SJCRH30 (cell line): ENCODE measurements at regions not wholly inside any gene's neighbourhood (a gene's known extent, or its start where the extent isn't known, plus 50 kb on each side); places are given as distances from the start of the nearest gene placed in this dataset.
"Not testable (repeated sequence)": the region's sequence is repeated elsewhere in the genome, so short reads cannot be mapped to it uniquely, and the experiment has no call there.

Experiments
- DNase-seq, 2 experiments: peaks; one replicate each; pipeline ENCODE4 v3.0.0-alpha.2; 2015 to 2020
- H3K27ac ChIP-seq: fragments of 250-450 bp; sonication (Bioruptor Pico); 2 replicates; pipeline ENCODE4 v1.5.1; 2020; ENCODE audit warnings: mild to moderate bottlenecking, moderate library complexity
- H3K27me3 ChIP-seq: fragments of 250-450 bp; sonication (Bioruptor Pico); 2 replicates; pipeline ENCODE4 v1.5.1; 2020; ENCODE audit warnings: mild to moderate bottlenecking, moderate library complexity
- H3K36me3 ChIP-seq: fragments of 250-450 bp; sonication (Bioruptor Pico); 2 replicates; pipeline ENCODE4 v1.5.1; 2020; ENCODE audit warnings: mild to moderate bottlenecking, moderate library complexity
- H3K4me1 ChIP-seq: fragments of 250-450 bp; sonication (Bioruptor Pico); 2 replicates; pipeline ENCODE4 v1.5.1; 2020; ENCODE audit warnings: mild to moderate bottlenecking, moderate library complexity
- H3K4me3 ChIP-seq: fragments of 250-450 bp; sonication (Bioruptor Pico); 2 replicates; pipeline ENCODE4 v1.5.1; 2020; ENCODE audit warnings: mild to moderate bottlenecking, moderate library complexity
- H3K9me3 ChIP-seq: fragments of 250-450 bp; sonication (Bioruptor Pico); replicated peaks from 2 replicates; pipeline ENCODE4 v1.5.1; 2020; ENCODE audit warnings: mild to moderate bottlenecking, moderate library complexity

DNA sequence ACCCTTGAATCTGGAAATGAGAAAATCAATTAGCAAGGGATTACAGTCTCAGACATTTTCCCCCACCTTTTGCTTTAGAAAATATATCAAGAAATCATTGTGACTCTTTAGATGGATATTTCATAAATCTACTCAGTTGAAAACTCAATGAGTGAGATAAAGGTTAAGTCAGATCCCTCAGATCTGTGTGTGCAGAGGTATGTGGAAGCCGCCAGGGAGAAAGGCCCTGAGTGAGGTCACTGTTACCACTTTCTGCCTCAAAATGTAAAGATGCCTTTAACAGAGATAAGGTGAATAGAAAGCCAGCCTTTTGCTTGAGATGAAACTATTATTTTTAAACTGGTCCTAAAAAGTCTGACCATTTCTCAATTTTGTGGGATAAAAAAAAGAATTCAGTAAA is 225.6 kb upstream of the HES1 start:
- Histone ChIP-seq H3K36me3 (no peaks in the 10 kb centered on the region), H3K4me3 (no peak overlapping the region), H3K27ac (no peak overlapping the region), H3K4me1 (peaks cover 13% of the 10 kb centered on the region), H3K27me3 (no peaks in the 10 kb centered on the region), H3K9me3 (peaks cover 12% of the 10 kb centered on the region; the same call in 1 of the 2 replicates)
- no peak for DNase-seq

DNA sequence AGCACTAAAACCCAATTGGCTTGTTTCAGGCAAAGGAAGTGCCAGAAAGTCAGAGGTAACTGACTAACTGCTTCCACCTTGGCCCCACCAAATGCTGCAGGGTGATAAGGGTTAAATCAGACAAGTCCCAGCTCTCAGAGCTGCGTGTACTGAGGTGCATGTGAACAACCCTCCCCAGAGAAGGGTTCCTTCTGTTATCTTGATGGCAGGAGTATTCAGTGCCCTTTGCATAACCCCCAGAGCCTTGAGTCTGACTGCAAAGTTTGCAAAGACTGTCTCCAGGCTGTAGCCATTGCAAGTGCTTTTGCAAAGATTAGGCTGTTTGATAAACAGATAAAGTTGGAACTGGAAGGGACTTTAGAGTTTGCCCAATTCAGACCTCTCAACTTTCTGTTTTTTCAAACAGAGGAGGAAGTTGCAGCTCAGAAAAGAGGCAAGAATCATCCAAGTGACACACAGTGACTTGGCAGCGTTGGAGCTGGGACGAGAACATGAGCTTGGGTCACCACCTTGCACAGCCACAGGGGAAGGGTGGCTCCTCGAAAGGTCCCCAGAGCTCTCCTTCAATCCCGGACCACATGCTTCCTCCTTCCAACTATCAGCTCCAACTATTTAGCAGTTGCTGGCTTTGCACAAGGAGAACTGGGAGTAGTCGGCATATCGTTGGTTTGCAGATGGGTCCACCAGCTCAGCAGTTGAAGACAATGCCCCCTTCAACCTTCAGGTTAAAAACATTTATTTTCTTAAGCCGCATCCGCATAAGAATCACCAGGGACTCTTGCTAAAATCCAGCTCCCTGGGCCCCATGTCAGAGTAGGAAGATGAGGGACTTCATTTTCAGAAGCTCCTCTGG is 224.8 kb upstream of the HES1 start:
- H3K36me3 ChIP-seq: no peaks in the 10 kb centered on the region
- H3K27ac ChIP-seq: no peak overlapping the region
- H3K4me1 ChIP-seq: peaks cover 7% of the 10 kb centered on the region
- peaks cover 12% of the 10 kb centered on the region; the same call in 1 of the 2 replicates for H3K9me3 ChIP-seq
- no peak for DNase-seq
- H3K4me3 ChIP-seq: no peak overlapping the region
- H3K27me3 ChIP-seq: no peaks in the 10 kb centered on the region

- Histone ChIP-seq H3K27ac (no peak overlapping the region), H3K9me3 (peaks cover 12% of the 10 kb centered on the region; the same call in 1 of the 2 replicates), H3K36me3 (no peaks in the 10 kb centered on the region), H3K4me3 (no peak overlapping the region), H3K4me1 (no peaks in the 10 kb centered on the region), H3K27me3 (no peaks in the 10 kb centered on the region)
- DNase-seq: no peak
Measured at GRCh38 chr3:193911784-193912340, 224.1 kb upstream of the HES1 start.

GRCh38 chr3:193912621-193913178 is 223.2 kb upstream of the HES1 start:
- DNase-seq: no peak
- no peak overlapping the region for H3K4me3 ChIP-seq
- no peaks in the 10 kb centered on the region for H3K36me3 ChIP-seq
- peaks cover 9% of the 10 kb centered on the region; the same call in 1 of the 2 replicates for H3K9me3 ChIP-seq
- H3K4me1 ChIP-seq: no peaks in the 10 kb centered on the region
- no peaks in the 10 kb centered on the region for H3K27me3 ChIP-seq
- H3K27ac ChIP-seq: no peak overlapping the region

DNA sequence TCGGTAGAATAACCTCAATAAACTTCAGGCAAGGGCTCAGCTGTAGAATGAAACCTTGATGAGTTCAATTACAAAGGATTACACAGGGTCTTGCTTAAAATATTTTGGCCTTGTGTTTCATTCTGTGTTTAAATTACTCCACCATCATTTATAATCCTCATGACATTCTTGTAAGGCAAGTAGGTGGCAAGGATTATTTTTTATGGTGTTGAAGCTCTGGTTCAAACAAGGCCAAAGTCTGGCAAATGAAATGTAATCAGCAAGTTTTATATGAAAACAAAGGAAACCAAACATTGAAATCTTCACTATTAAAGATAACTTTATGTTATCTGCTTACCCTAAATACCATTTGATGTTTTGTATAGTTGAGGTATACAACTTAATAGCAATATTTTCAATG is 221.3 kb upstream of the HES1 start:
- H3K9me3 ChIP-seq: no peaks in the 10 kb centered on the region; the same call in 1 of the 2 replicates

DNA sequence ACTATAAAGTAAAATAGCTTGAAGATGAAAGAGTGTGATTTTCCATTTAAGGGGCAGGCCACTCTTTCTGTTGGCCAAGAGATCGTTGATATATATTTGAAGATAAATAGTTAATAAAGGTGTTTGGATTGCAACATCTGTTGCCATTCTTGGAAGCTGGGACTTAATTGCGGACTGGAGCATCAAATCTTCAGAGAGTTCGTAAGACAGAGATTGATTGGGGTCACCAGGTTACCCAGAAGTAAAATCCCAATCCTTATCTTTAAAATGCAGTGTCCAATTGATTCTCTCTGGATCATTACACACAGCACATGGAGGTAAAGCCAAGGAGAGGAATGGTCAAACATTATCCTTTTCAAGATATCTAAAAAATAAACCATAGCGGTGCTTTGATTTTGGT is 220.8 kb upstream of the HES1 start:
- Histone ChIP-seq H3K4me1 (no peaks in the 10 kb centered on the region), H3K27me3 (no peaks in the 10 kb centered on the region), H3K4me3 (no peak overlapping the region), H3K27ac (no peak overlapping the region), H3K9me3 (no peaks in the 10 kb centered on the region; the same call in 1 of the 2 replicates), H3K36me3 (no peaks in the 10 kb centered on the region)
- no peak for DNase-seq

More for the DNA sequence above, 221.3 kb upstream of the HES1 start:
- Histone ChIP-seq H3K36me3 (no peaks in the 10 kb centered on the region), H3K27ac (no peak overlapping the region), H3K4me3 (no peak overlapping the region), H3K27me3 (no peaks in the 10 kb centered on the region), H3K4me1 (no peaks in the 10 kb centered on the region)
- no peak for DNase-seq

GRCh38 chr3:193915613-193916012 is 220.3 kb upstream of the HES1 start:
- Histone ChIP-seq H3K4me3 (no peak overlapping the region), H3K27me3 (no peaks in the 10 kb centered on the region)

GRCh38 chr3:193917158-193917557 is 218.8 kb upstream of the HES1 start:
- Histone ChIP-seq H3K36me3 (no peaks in the 10 kb centered on the region), H3K4me1 (no peaks in the 10 kb centered on the region), H3K9me3 (no peaks in the 10 kb centered on the region; the same call in 1 of the 2 replicates), H3K27me3 (no peaks in the 10 kb centered on the region), H3K27ac (no peak overlapping the region), H3K4me3 (no peak overlapping the region)
- no peak for DNase-seq

More at GRCh38 chr3:193915613-193916012, 220.3 kb upstream of the HES1 start:
- Histone ChIP-seq H3K9me3 (no peaks in the 10 kb centered on the region; the same call in 1 of the 2 replicates), H3K27ac (no peak overlapping the region), H3K4me1 (no peaks in the 10 kb centered on the region), H3K36me3 (no peaks in the 10 kb centered on the region)
- DNase-seq: no peak

- Histone ChIP-seq H3K27ac (no peak overlapping the region), H3K27me3 (no peaks in the 10 kb centered on the region), H3K9me3 (peaks cover 2% of the 10 kb centered on the region; the same call in 1 of the 2 replicates), H3K36me3 (no peaks in the 10 kb centered on the region), H3K4me3 (no peak overlapping the region), H3K4me1 (no peaks in the 10 kb centered on the region)
- DNase-seq: no peak
Measured at GRCh38 chr3:193921465-193921864, 214.5 kb upstream of the HES1 start.

DNA sequence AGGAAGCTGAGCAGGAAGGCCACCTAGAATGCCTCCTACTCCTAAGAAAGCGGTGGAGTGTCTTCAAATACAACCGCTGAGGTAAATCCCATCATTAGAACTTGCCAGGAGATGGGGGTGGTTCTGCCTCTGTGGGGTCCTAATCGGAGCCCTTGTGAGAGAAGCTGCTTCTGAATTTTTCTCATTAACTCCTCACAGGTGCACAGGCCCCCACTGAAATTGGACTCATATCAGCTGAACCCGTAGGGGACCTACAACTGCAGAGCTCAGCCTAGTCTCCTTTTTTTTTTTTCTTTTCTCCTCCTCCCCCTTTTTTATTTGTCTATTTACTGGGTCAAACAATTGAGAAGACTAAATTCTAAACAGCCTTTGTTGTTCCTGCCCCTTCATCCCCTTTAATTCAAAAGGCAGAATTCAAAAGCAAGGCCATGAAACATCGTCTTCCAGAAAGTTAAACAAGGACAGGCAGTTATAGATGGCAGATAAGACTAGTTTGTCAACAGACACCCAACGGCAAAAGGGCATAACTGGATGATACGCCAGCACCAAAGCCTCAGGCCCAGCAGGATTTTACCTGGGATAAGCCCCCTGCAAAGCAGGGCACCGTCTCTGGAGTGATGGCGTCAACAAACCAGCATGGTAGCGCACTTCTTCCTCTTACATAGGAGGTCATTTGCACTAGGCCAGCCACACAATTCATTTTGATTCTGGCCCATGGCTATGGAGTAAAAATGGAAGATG is 213.7 kb upstream of the HES1 start:
- no peak for DNase-seq
- H3K4me3 ChIP-seq: no peak overlapping the region
- H3K27me3 ChIP-seq: no peaks in the 10 kb centered on the region
- H3K4me1 ChIP-seq: no peaks in the 10 kb centered on the region
- H3K36me3 ChIP-seq: no peaks in the 10 kb centered on the region
- H3K9me3 ChIP-seq: peaks cover 2% of the 10 kb centered on the region; the same call in 1 of the 2 replicates
- H3K27ac ChIP-seq: no peak overlapping the region

- H3K36me3 ChIP-seq, H3K27me3 ChIP-seq, H3K4me3 ChIP-seq, DNase-seq, H3K4me1 ChIP-seq, H3K9me3 ChIP-seq, H3K27ac ChIP-seq: not testable (repeated sequence)
Measured at GRCh38 chr3:193923958-193924357, 212.0 kb upstream of the HES1 start.

DNA sequence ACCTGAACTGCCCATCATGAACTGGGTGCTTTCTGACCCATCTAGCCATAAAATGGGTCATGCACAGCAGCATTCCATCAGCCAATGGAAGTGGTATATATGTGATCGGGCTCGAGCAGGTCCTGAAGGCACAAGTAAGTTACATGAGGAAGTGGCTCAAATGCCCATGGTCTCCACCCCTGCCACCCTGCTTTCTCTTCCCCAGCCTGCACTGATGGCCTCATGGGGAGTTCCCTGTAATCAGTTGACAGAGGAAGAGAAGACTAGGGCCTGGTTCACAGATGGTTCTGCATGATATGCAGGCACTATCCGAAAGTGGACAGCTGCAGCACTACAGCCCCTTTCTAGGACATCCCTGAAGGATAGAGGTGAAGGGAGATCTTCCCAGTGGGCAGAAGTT is 209.9 kb upstream of the HES1 start:
- H3K4me1 ChIP-seq, H3K27ac ChIP-seq, H3K9me3 ChIP-seq, H3K4me3 ChIP-seq, DNase-seq, H3K27me3 ChIP-seq, H3K36me3 ChIP-seq: not testable (repeated sequence)

DNA sequence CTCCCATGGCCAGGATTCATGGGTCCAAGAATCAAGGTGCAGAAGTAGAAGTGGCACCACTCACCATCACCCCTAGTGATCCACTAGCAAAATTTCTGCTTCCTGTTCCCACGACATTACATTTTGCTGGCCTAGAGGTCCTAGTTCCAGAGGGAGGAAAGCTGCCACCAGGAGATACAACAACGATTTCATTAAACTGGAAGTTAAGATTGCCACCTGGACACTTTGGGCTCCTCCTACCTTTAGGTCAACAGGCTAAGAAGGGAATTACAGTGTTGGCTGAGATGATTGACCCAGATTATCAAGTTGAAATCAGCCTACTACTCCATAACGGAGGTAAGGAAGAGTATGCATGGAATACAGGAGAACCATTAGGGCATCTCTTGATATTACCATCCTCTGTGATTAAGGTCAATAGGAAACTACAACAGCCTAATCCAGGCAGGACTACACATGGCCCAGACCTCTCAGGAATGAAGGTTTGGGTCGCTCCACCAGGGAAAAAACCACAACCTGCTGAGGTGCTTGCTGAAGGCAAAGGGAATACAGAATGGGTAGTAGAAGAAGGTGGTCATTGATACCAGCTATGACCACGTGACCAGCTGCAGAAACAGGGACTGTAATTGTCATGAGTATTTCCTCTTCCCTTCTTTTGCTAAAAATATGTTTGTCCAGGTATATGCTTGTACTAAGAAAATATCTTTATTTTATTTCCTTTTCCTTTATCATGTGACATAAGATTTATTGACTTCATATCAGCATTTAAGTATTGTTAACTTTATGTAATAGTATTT is 208.3 kb upstream of the HES1 start:
- H3K9me3 ChIP-seq, H3K4me3 ChIP-seq, H3K36me3 ChIP-seq: not testable (repeated sequence)

More for the DNA sequence above, 208.3 kb upstream of the HES1 start:
- not testable (repeated sequence) for DNase-seq, H3K4me1 ChIP-seq, H3K27me3 ChIP-seq, H3K27ac ChIP-seq
